Stimulated activated CD4-positive, alpha-beta T cell treated with anti-CD3 and anti-CD28 coated beads, Interleukin-1b, Interleukin-23, amount 100 ng/mL, for 1 hour (primary cell): ENCODE measurements at regions not wholly inside any gene's neighbourhood (a gene's known extent, or its start where the extent isn't known, plus 50 kb on each side); places are given as distances from the start of the nearest gene placed in this dataset.

Experiments used
- DNase-seq, 2 donors: peaks; one replicate each; pipeline ENCODE4 v3.0.0-alpha.2; 2020; ENCODE audit warnings: low read depth in 2 of 2

DNA sequence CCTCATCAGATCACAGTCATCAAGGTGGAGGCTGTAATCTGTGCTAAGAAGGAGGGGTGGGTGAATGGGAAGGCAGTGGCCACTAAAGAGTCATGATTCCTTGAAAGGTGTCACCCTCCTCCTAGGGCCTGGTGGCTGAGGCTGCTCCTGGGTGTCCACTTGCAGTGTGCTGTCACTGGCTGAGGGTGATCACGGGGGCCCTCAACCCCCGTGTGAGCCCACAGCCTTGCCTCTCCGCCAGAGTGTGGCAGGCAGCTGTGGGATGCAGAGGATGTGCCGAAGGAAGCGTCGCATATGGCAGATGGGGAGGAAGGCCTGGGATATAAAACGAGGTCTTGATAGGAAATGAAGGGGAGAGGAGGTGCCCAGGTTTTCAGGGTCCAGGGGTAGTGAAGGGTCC, 476.5 kb downstream of the PTPRU start:
- no peak for DNase-seq

DNA sequence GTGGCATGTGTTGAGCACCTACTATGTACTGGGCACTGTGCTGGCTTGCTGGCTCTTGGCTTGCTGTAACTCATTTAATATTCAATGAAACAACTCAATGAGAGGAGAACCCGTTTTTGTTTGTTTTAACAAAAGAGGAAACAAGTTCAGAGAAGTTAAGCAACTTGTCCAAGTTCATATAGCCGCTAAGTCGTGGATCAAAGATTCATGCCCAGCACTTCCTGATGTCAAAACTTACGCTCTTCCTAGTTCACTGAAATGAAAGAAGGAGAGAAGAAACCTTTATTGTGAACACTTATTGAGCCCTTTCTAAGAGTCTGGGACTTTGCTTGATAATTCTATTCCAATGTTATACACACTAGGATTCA, 475.9 kb downstream of the PTPRU start:
- DNase-seq: no peak

DNA sequence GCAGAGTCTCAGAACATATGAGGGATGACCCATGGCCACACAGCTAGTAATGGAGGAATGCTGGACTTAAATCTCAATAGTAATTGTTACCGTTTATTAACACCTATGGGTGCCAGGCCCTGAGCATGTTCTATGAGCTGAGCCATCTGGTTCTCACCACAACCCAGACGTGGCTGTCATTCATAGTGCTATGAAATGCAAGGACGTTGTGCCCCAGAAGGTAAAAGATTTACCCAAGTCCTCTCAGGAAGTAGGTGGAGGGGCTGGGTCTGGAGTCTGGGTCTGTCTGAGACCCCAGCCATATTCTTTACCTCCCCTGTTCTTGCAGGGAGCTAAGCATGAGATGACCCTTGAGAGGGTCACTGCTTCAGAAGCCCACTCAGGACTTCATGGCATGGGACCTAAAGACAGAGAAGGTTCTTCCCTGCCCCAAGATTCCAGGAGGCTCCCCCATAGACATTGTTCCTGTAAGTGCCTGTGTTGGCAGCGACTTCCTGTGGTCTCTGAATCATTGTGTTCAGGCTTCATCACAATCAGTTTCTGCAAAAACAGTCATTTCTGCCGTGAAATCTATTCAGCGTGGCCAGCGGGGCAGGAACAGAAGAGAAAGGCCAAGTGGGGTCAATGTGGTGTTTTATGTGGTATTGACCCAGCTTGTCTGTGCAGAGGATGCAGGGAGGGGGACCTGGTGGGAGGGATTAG, 475.4 kb downstream of the PTPRU start:
- DNase-seq: no peak

DNA sequence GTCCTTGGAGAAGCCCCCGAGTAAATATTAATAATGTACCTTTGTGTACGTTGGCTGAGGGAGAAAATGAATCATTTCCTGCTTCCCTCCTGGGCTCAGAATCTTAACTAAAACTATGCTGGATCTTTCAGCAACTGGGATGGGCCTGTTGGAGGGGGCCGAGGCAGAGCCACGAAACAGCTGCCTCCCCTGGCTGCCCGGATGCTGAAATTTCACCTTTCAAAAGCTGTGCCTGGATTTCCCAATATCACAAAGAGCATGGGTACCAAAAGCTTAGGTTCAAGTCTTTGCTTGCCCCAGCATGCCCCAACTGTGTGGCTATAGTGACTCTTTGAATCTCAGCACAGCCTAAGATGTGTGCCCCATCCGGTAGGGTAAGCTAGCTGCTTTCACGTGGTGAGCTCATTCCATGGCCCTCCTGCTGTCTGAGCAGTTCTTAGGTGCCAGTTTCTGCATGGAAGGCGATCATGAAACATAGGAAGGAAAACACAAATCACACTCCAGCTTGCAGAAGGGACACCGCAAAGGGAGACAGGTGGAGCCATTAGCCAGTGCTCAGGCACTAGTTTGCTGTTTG, 473.5 kb downstream of the PTPRU start:
- DNase-seq: no peak

DNA sequence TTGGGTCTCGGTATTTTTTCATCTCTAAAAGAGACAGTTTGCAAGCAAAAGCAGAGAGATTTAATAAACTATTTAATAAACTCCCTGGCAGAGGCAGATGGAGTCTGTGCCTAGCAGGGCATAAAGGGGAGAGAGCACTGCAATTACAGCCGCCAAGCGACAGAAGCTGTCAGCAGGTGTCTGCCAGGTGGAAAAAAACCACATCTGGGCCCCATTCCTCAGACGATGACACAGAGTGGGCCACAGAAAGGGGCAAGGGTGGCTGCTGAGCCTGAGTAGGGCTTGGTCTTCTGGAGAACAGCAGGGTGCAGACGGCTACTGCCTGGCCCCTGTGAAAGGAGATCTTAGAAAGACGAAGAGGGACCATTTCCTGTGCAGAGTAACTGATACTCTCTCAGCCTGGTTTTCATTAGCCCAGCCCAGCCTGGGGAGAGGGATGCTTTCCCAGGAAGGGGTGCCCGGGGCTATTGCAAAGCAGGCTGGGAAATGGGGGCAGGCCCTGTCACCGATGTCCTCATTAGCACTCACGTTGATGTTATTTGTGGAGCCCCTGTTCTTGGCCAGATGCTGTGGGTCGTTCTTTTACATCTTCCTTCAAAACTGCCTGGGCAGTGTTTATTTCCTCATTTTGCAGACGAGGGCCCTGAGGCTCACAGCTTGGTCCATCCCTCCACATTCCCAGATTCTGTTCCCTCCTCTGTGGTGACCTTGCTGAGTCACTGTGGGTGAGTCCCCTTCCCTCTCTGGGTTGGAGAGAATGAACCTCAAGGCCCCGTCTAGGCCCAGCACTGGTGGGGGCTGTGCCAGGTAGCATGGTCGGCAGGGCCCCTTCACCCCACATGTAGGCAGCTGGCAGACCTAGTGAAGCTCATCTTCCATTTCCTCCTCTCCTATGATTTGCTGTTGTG, 472.7 kb downstream of the PTPRU start:
- no peak for DNase-seq

DNA sequence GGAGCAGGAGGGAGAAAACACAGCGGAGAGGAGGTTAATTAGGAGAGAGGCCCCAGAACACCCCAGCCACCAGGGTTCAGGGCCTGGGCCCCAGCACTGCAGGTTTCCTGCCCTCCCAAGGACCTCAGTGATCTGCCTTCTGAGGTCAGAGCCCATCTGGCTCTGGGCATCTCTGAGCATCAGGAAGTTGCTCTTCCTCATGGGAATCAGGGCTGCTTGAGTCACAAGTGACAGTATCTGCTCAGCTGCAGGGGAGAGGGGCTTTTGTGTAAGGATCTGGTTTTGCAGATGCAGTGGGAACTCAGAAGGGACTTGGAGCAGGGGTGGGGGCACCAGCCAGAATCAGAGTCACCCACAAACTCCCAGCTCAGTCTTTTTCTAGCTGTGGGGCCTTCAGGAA, 472.1 kb downstream of the PTPRU start:
- DNase-seq: no peak

DNA sequence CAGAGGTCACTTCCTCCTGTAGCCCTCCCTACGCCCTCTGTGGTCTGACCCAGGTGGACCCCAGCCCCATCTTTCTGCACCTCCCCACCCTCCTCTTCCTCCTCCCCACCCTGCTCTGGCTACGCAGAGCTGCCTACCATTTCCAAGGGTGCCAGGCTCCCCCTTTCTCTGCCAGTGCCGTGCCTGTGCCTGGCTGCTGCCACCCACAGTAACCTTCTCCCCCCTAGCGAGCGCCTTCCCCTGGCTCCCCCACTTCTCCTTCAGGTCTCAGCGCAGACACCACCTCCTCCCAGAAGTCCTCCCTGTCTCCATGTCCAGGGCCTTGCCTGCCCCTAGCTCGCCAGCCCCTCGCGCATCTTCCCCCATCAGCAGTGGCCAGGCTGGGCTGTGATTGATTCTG, 471.5 kb downstream of the PTPRU start:
- no peak for DNase-seq

DNA sequence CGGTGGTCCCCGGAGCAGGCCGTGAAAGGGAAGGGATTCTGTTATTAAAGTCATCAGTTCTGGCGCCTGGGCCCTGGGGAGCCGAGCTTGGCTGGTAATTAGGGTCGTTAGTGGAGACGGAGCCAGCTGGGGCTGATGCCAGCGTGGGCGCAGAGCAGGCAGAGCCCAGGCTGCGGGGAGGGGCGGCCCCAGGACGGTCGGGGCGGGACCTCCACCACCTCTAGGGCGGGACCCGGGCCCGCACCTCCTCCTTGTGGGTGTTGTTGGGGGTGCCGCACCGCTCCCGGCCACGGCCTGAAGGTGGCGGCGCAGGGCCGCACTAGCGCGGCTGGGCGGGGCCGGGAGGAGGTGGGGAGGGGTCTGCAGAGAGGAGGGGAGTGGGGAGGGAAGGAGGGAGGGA, 470.6 kb downstream of the PTPRU start:
- DNase-seq: no peak

DNA sequence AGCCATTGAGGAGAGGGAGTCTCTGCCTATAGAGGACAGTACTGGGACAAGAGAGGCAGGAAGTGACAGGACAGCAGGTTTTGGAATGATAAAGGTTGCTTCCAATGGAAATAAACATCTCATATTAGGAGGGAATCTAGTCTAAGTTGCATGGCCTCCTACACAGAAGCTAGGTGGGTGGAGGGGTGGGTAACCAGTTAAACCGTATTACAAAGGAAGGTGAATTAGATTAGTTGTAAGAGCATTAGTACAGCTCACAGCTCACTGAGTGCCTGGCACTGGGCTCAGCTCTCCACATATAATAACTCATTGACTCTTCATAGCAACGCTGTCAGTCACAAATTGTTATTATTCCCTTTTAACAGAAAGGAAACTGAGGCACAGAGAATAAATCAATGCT, 468.1 kb downstream of the PTPRU start:
- no peak for DNase-seq

DNA sequence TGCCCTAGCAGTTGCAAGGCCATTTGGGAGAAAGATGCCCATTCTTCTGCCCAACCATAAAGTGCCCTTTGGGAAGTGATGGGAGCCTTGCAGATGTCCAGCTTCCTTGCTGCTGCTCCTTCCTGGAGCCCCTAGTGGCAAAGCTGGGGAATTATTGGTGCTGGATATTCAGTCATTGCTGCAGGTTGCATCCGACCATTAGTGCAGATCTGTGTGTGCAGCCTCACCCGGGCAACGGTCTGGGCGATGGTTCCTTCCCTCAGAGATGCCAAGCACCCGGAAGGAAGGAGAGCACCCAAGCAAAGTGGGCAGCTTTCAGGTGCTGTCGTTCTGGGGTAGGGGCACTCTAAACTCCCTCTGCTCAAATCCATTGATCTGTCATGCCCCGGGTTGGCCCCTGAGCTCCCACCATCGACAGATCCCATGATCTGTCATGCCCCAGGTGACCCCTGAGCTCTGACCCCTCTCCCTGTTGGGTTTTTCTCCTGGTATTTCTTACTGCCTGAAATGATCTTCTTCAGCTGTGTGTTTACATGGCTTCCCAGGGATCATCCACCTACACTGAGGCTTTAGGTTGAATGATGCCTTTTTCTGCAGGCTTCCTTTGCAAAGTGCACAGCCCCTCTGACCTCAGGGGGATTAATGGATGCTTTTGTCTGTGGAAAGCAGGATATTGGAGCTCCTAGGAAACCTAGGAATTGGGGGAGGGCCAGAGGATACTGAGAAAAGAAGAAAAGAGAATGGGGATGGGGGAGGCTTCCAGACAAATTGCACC, 467.5 kb downstream of the PTPRU start:
- DNase-seq: no peak

DNA sequence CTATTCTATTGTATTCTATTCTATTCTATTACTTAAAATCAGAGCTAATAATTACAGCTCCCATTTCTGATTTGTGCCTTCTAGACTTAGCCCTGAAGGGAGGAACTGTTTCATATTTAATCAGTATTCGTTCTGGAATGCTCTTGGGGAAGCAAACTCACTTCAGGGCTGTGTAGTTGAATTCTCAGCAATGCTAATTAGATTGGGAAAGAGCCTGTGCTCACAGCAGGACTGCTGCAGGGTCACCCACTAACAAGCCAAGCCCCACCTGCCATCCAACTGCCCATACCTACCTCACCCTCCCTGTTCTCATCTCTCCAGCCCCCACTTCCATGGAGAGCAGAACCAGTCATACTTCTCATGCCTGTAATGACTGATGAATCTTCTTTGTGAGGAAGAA, 464.2 kb downstream of the PTPRU start:
- no peak for DNase-seq

DNA sequence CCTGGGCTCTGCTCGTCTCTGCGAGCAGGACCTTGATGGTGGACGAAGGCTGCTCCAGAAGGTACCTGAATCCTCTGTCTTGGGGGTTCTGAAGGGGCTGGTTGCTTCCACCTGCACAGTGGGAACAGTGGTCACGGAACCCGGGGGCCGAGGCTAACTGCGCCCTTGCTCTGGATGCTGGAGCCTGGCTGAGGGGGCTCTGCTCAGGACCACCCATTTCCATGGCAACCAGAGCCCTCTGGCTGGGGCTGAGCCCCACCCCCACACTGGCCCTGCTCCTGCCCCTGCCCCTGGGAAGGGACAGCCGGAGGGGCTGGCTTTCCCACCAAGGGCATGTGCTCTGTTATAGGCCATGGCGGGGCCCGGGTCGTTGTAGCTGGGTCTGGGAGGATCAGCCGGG, 462.3 kb downstream of the PTPRU start:
- DNase-seq: no peak

DNA sequence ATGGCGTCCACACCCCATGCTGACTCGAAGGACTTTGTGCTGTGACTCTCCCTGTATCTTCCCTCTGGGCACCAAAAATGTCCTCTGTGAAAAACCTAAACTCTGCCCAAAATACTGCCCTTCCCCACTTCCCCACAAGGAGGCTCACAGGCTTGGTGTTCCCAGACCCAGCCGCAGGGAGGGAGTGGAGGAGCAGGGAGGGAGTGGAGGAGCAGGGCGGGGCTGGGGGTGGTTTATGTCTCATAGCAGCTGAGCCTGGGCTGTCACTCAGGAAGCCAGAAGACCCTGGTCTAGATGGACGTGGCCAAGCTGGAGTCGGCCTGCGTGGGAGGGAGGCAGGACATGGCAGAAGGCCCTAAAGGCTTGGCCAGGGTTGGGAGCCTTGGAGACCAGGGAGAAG, 461.7 kb downstream of the PTPRU start:
- DNase-seq: no peak

DNA sequence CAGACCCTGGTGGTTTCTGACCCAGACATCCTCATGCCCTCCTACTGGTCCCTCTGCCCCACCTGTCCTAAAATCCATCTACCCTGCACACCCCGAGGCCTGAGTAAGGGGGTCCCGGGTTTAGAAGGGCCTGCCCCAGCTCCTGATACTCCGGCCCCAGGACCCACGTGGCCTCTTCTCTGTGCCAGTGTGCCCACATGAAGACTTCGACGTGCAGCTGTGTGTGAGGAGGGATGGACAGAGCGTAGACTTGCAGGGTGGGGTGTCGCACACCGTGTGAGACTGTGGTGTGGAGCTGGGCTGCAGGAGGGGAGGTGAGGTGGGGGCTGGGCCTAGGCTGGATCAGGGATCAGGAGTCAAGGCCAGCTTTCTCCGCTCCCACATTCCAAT, 461.1 kb downstream of the PTPRU start:
- no peak for DNase-seq

DNA sequence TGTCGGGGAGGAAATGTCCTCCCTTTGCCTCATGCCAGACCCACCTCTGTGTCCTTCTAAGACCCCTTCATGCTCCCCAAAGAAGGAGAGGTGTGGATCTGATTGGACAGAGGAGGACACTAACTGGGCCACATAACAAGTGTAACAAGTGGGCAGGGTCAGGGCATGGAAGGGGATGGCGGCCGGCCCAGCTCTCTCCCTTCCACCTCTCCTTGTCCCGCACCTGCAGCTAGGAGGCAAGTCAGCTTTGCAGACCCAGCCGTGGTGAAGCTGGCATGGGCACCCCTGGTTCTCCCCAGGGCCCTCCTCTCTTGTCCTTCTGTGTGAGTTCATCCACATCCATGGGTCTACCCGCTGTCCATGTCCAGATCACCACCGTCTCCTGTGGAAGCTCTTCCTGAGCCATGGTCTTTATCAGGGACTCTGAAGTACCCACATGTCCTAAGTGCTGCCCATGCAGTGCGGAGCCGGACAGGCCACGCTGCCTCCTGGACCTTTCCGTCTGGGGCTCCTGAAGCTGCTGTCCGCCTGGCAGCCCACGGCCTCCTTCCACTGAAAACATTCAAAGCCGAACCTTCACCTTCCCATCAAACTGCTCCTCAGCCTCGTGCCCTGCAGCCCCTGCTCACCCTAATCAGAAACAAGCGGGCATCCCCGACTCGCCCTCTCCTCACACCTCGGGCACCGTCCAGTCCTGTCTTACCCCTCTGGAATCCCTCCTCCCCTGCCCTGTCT, 460.5 kb downstream of the PTPRU start:
- no peak for DNase-seq

DNA sequence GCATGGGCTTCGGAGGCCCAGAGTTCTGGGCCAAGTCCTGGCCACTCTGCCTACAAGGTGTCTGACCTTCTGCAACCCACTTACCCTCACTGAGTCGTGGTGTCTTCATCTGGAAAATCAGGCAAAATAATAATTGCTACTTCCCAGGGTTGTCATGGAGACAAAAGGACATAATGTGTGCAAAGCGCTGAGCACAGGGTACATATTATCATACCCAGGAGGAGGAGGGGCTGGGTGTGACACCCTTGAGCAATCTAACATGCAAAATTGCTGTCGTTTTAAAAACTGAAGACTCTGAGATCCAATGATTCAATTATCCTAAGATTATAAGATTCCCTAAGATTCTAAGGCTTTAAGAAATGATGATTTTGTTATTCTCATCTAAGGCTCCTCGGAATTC, 459.5 kb downstream of the PTPRU start:
- DNase-seq: no peak

DNA sequence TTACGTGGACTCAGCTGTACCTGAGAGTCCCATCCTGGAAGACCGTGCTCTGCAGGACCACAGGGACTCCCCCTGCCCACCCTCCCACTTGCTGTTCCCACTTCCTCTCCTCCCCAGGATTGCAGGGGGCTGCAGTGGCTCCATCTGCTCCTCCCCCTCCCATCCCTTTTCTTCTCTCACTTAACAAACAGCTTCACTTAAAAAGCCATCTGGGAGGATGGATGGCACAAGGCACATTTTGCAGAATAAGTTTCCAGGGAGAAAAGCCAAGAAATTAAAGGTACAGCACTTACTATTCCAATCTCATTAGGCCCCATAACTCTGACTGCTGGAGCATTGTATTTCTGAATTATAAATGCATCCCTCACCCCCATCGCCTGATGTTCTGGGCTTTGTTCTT, 458.7 kb downstream of the PTPRU start:
- DNase-seq: no peak

DNA sequence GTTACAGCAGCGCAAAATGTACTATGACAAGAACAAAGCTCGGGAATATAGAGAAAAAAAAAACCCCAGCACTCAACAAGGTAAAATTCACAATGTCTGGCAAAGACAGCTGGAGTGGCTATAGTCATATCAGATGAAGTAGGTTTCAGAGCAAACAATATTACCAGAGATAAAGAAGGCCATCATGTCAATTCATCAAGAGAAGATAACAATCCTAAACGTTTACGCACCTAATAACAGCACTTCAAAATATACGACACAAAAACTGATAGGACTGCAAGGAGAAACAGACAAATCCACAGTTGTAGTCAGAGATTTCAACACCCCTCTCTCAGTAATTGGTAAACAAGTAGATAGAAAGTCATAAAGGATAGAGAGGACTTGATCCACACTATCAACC, 455.2 kb downstream of the PTPRU start:
- no peak for DNase-seq

DNA sequence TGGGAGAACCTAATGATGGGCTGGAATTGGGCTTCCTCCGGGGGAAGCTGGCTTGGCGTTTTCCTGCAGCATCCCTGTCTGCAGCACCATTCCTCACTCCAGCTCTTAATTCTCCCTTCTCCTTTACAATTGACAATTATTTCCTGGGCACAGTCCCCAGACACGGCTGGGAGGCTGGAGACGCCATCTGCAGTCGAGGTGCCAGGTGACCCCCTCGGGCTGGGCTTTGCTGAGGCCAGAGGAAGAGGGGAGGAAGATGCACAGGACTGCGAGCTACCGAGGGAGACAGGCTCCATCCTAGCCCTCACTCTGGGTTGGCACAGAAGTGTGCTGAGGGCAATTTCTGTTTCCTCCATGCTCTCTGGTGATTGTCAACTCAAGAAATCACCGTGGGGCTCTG, 453.8 kb downstream of the PTPRU start:
- DNase-seq: no peak

DNA sequence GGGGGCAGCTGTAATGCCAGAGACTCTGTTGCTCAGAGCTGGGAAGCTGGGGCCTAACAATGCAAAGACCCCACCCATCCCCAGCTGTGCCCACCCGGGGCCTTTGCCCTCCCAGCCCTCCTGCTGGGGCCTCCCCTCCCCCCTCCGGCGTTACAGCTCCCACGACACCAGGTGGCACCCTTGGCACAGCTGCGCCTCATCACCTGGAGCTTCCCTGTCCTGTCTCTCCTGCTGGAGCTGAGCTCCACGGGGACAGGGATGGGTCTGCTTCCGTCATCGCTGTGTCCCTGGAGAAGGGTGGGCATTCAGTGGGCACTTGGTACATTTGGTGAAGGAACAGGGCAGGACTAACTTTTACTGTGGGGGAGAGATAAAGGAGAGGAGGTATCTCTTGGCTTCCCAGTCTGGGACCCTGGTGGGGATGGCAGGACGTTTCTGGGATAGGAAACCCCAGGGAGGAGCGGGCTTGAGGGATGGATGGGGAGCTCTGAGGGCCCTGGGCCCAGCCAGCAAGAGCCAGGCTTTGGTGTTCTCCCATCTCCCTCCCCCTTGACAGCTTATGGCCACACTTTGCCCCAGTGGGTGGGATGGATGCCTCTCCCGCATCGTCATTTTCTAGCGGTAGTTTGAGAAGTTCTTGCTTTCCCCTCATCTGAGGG, 453.2 kb downstream of the PTPRU start:
- DNase-seq: no peak
